Astrocyte (in vitro differentiated cells and primary cell): ENCODE measurements at regions not wholly inside any gene's neighbourhood (a gene's known extent, or its start where the extent isn't known, plus 50 kb on each side); places are given as distances from the start of the nearest gene placed in this dataset.

Source experiments
- DNase-seq: peaks from one replicate; pipeline ENCODE4 v3.0.0-alpha.2; 2010; ENCODE audit warnings: low read depth
- FAIRE-seq: peaks from 2 replicates; lab custom pipeline; 2011; peaks lifted over from hg19 to GRCh38; lab: Jason Lieb, UNC
- H2AFZ ChIP-seq: 2 replicates; pipeline ENCODE4 v1.6.0; 2012; ENCODE audit warnings: low read depth, low read length, inconsistent platforms
- H3K27ac ChIP-seq: 2 replicates; pipeline ENCODE4 v1.5.1; 2011; ENCODE audit warnings: low read depth, low read length, inconsistent platforms
- H3K27me3 ChIP-seq: 2 replicates; pipeline ENCODE4 v1.6.0; 2011; ENCODE audit warnings: low read length, inconsistent platforms; ENCODE audit not compliant: insufficient read depth
- H3K36me3 ChIP-seq: 2 replicates; pipeline ENCODE4 v1.5.1; 2011; ENCODE audit warnings: low read length, inconsistent platforms; ENCODE audit not compliant: insufficient read depth
- H3K4me1 ChIP-seq: 2 replicates; pipeline ENCODE4 v1.5.1; 2011; ENCODE audit warnings: low read length, inconsistent platforms; ENCODE audit not compliant: insufficient read depth
- H3K4me2 ChIP-seq: 2 replicates; pipeline ENCODE4 v1.6.0; 2012; ENCODE audit warnings: low read length, inconsistent platforms
- H3K4me3 ChIP-seq: 2 replicates; pipeline ENCODE4 v1.5.1; 2011; ENCODE audit warnings: low read depth, mild to moderate bottlenecking, low read length, inconsistent platforms; ENCODE audit not compliant: insufficient read depth
- H3K79me2 ChIP-seq: 2 replicates; pipeline ENCODE4 v1.6.0; 2012; ENCODE audit warnings: mild to moderate bottlenecking, low read length, inconsistent platforms; ENCODE audit not compliant: insufficient read depth
- H3K9ac ChIP-seq: 2 replicates; pipeline ENCODE4 v1.6.0; 2012; ENCODE audit warnings: mild to moderate bottlenecking, low read length, inconsistent platforms
- H3K9me3 ChIP-seq: 2 replicates; pipeline ENCODE4 v1.5.1; 2012; ENCODE audit warnings: low read depth, mild to moderate bottlenecking, low read length, inconsistent platforms; ENCODE audit not compliant: insufficient read depth
- H4K20me1 ChIP-seq: 2 replicates; pipeline ENCODE4 v1.6.0; 2012; ENCODE audit warnings: low read length, inconsistent platforms; ENCODE audit not compliant: insufficient read depth
- H3K27ac Mint-ChIP-seq: one replicate; pipeline ENCODE4 v1.8.0; 2021; ENCODE audit warnings: mild to moderate bottlenecking, mixed read lengths; ENCODE audit not compliant: unreplicated experiment
- H3K27me3 Mint-ChIP-seq: one replicate; pipeline ENCODE4 v1.8.0; 2021; ENCODE audit warnings: low read depth, mixed read lengths; ENCODE audit not compliant: unreplicated experiment
- H3K36me3 Mint-ChIP-seq: one replicate; pipeline ENCODE4 v1.8.0; 2021; ENCODE audit warnings: low read depth, mixed read lengths; ENCODE audit not compliant: unreplicated experiment
- H3K4me1 Mint-ChIP-seq: one replicate; pipeline ENCODE4 v1.8.0; 2021; ENCODE audit warnings: low read depth, mixed read lengths; ENCODE audit not compliant: unreplicated experiment
- H3K4me3 Mint-ChIP-seq: one replicate; pipeline ENCODE4 v1.8.0; 2021; ENCODE audit warnings: mild to moderate bottlenecking, moderate library complexity, mixed read lengths; ENCODE audit not compliant: unreplicated experiment
- H3K9me3 Mint-ChIP-seq: one replicate; pipeline ENCODE4 v1.8.0; 2021; ENCODE audit warnings: mild to moderate bottlenecking, mixed read lengths; ENCODE audit not compliant: unreplicated experiment
- CTCF ChIP-seq: IDR thresholded peaks from 2 replicates; pipeline ENCODE4 v1.5.1; 2011; ENCODE audit warnings: low read depth, mild to moderate bottlenecking, inconsistent platforms, low read length, moderate library complexity; ENCODE audit not compliant: insufficient read depth
- EZH2 ChIP-seq: IDR thresholded peaks from 2 replicates; pipeline ENCODE4 v1.6.1; 2012; ENCODE audit warnings: mild to moderate bottlenecking, low read length, inconsistent platforms; ENCODE audit not compliant: insufficient read depth

GRCh38 chr9:75709698-75710097, 180.8 kb upstream of the PCSK5 start:
- Histone ChIP-seq H3K4me2 (no peak overlapping the region), H3K36me3 (no peaks in the 10 kb centered on the region), H3K27ac (no peak overlapping the region), H3K9me3 (no peaks in the 10 kb centered on the region), H3K4me1 (peaks cover 4% of the 10 kb centered on the region), H4K20me1 (no peaks in the 10 kb centered on the region), H2AFZ (no peak overlapping the region), H3K9ac (no peak overlapping the region), H3K79me2 (no peaks in the 10 kb centered on the region), H3K4me3 (no peak overlapping the region), H3K27me3 (no peaks in the 10 kb centered on the region)
- no peaks in the 10 kb centered on the region for H3K9me3 Mint-ChIP-seq
- FAIRE-seq, result no peak
- H3K4me3 Mint-ChIP-seq, result no peak overlapping the region
- H3K4me1 Mint-ChIP-seq, result peaks cover 17% of the 10 kb centered on the region
- no peaks in the 10 kb centered on the region for H3K36me3 Mint-ChIP-seq
- DNase-seq, result no peak
- H3K27me3 Mint-ChIP-seq, result no peaks in the 10 kb centered on the region
- TF ChIP-seq CTCF (no peak), EZH2 (no peak)
- H3K27ac Mint-ChIP-seq, result no peak overlapping the region

GRCh38 chr9:75712700-75713099, 177.8 kb upstream of the PCSK5 start:
- Mint-ChIP-seq H3K27ac (no peak overlapping the region), H3K4me1 (peaks cover 25% of the 10 kb centered on the region), H3K4me3 (no peak overlapping the region), H3K36me3 (no peaks in the 10 kb centered on the region), H3K9me3 (no peaks in the 10 kb centered on the region), H3K27me3 (no peaks in the 10 kb centered on the region)
- TF ChIP-seq EZH2, result no peak
- no peak for TF ChIP-seq CTCF
- peak; percentile 27 for DNase-seq
- FAIRE-seq, result no peak
- no peaks in the 10 kb centered on the region for H3K36me3 ChIP-seq
- H3K27ac ChIP-seq, result no peak overlapping the region
- H2AFZ ChIP-seq, result no peak overlapping the region
- no peaks in the 10 kb centered on the region for H3K79me2 ChIP-seq
- H3K9me3 ChIP-seq, result no peaks in the 10 kb centered on the region
- H3K9ac ChIP-seq, result no peak overlapping the region
- no peak overlapping the region for H3K4me2 ChIP-seq
- no peaks in the 10 kb centered on the region for H4K20me1 ChIP-seq
- peaks cover 2% of the 10 kb centered on the region for H3K27me3 ChIP-seq
- no peak overlapping the region for H3K4me3 ChIP-seq
- H3K4me1 ChIP-seq, result peaks cover 4% of the 10 kb centered on the region

- peaks cover 4% of the 10 kb centered on the region for H3K4me1 ChIP-seq
- no peak overlapping the region for H3K4me2 ChIP-seq
- H3K4me3 Mint-ChIP-seq, result no peak overlapping the region
- FAIRE-seq (no peak), DNase-seq (no peak)
- TF ChIP-seq EZH2, result no peak
- TF ChIP-seq CTCF, result no peak
- no peak overlapping the region for H3K4me3 ChIP-seq
- no peaks in the 10 kb centered on the region for H3K36me3 ChIP-seq
- H3K27me3 ChIP-seq, result peaks cover 2% of the 10 kb centered on the region
- no peaks in the 10 kb centered on the region for H3K27me3 Mint-ChIP-seq
- no peaks in the 10 kb centered on the region for H3K9me3 Mint-ChIP-seq
- H3K36me3 Mint-ChIP-seq, result no peaks in the 10 kb centered on the region
- H3K27ac Mint-ChIP-seq, result no peak overlapping the region
- no peak overlapping the region for H3K9ac ChIP-seq
- no peak overlapping the region for H2AFZ ChIP-seq
- H3K79me2 ChIP-seq, result no peaks in the 10 kb centered on the region
- H4K20me1 ChIP-seq, result no peaks in the 10 kb centered on the region
- H3K27ac ChIP-seq, result no peak overlapping the region
- H3K9me3 ChIP-seq, result no peaks in the 10 kb centered on the region
- peaks cover 25% of the 10 kb centered on the region for H3K4me1 Mint-ChIP-seq
Measured at GRCh38 chr9:75713335-75713734, 177.1 kb upstream of the PCSK5 start.
